GM21390 (cell line): ENCODE measurements at regions not wholly inside any gene's neighbourhood (a gene's known extent, or its start where the extent isn't known, plus 50 kb on each side); places are given as distances from the start of the nearest gene placed in this dataset.

ENCODE experiments used
- ATAC-seq: cut with Tn5 transposase; IDR thresholded peaks from one replicate; pipeline ENCODE4 v1.9.1; 2021; ENCODE audit not compliant: unreplicated experiment

DNA sequence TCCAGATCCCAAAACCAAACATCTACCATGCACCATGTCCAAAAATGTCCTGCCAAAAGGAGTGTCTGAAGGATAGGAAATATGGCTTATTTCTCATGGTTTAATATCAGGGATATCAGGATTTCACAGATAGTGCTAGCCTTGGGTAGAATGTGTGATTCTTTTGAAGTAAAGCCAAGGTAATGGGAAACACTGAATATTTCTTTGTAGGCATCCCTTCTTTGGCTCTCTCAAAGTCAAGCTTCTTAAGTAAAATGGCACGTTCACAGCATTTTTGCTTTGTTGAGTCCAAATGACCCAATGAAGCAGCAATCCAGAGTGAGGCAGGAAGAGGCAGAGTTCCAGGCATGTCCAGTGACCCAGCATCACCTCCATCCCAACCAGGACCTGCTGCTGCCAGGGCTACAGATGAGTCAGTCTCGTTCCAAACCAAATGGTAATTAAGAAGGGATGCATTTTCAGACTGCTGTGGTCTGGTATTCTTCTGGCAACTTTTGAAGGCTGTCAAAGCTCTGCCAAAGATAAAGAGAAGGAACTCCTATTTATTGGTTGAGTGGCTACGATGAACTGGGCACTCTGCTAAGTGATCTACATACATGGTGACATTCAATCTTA is 678.8 kb upstream of the KLF4 start:
- ATAC-seq = no peak

GRCh38 chr9:108167136-108167900 is 677.7 kb upstream of the KLF4 start:
- no peak for ATAC-seq

DNA sequence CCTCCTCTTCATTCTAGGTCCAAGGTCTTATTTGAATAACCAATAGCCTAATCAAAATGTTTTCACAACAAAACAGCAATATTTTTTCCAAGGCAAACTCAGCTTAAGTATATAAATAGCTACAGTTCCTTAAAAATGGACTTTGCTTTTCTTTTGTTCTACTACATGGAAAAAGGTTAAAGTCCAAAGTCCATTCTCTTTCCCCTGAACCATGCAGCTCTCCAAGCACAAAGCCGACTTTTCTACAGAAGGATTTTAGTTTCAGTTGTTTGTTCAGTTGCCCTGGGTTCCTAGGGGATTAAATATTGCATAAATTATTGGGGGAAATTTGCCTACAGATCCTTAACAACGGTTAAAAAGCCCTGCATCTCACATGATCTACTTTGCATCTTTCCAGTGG is 677.0 kb upstream of the KLF4 start:
- no peak for ATAC-seq

DNA sequence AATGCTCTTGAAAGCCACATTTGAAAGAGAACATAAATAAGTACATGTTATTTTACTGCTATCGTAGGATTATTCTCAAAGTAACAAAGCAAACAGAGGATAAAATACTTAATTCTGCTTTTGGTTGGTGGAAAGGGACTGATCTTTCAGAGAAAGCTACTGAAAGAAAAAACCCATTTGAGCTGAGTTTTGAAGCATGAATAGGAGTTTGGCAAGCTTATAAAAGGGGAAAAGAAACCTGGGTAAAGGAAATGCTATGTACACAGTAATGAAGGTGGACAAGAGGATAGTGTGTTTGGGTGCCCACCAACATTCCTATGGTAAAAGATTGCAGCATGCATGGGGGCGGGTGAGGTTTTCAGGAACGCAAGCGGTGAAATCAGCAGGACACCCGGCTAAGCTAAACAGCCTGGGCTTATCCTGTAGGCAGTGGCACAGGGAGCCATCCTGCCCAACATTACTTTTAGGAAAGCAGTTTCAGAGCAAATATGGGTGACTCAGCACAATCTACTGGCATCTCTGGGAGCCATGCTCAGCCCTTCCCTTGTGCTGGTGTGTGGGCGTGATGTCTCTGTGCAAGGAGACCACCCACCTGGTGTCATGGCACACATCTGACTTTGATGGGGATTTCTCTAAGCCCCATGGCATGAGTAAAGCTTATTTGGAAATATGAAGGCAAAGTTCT is 673.9 kb upstream of the KLF4 start:
- no peak for ATAC-seq

DNA sequence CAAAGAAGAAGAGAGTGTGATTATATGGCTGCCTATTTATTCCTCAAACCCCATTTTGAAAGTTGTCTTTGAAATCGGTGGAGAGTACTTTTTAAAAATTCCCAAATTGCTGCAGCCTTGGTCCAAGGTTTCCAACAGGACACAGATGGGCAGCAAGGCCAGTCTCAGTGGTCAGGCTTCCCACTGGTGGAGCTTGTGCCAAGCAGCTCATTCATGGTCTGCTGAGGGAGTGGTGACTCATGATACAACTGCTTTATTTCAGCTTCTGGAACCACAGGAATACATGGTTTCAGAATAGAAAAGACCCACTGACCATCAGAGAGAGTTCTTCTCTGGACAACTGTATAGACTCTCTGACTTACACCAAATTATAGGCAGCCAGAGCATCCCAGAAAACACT is 673.1 kb upstream of the KLF4 start:
- no peak for ATAC-seq

- ATAC-seq = no peak
Observed at GRCh38 chr9:108161503-108161902, 671.9 kb upstream of the KLF4 start.

DNA sequence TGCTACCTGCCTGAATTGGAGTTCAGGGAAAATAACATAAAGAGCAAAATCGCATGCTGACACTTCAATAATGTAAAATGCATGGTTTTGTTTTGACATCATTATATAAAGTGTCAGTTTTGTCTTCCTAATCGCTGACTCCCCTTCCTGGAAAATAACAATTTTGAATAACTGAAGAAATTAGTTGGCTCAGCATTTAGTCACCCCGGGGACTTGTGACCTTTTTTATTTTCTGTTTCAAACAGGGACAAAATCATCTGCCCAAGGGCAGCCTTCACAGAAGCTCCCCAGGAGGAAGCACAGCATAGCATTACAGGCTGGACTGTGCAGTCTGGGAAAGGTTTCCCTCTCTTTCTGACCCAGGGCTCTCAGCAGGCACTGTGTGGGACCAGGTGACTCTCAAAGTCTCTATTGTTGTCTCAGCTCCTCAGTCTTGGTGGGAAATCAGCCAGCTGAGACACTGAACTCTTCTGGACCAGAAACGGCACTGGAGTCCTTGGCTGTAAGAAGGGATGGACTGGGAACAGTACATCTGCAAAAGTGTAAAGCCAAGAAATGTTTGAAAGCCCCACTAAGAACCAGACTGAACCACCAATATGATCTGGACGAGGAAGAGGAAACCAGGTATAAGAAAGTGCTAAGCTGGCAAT is 671.3 kb upstream of the KLF4 start:
- ATAC-seq = no peak

DNA sequence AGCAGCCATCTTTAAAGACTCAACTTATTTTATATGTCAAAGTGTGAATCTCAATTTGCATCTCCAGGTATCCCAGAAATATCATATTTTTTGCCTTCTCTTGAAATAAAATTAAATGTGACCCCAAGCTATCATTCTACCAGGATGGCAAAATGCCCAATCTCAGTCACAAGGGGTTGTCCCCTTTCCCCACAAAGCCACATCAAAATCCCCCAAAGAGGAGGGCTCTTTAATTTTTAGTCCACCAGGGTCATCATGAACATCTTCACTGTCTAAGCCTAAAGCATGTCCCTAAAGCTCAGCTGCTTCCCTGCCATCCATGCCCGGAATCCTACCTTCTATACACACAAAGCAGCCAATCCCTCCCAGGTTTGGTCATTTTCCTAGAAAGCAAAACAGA is 670.5 kb upstream of the KLF4 start:
- ATAC-seq = no peak

DNA sequence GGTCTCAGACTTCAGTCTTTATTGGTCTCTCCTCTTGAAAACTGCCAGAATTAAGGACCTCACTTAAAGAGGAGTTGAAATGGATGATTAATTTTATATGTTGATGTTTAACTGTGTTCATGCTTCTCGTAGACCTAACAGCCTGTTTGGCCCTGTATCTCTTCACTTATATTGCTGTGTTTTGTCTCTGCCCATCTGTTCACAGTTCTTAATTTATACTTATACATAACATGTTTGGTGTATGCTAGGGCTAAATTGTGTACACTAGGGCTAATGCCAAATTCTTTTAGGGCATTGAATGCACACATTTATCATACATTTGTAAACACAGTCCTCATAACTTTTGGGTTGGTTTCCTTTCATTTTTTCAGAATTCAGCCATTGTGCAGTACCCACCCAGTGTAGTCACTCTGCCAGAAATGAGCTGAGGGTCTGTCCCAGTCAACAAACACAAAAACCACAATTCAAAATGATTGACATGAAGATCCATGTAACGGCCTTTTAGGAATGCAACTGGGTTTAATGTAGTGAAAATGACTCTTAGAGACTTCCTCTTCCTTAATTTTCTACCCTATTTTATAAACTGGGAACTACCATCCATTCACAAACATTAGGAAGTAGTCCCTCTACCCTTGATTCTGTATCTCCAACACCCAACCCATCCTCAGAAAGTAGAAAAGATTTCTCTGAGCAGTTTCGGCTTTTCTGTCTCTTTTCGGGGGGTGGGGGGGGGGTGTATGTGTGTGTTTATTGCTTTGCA is 668.8 kb upstream of the KLF4 start:
- no peak for ATAC-seq

GRCh38 chr9:108156270-108156998 is 666.9 kb upstream of the KLF4 start:
- ATAC-seq = no peak

- no peak for ATAC-seq
Observed at GRCh38 chr9:108153416-108153815, 663.8 kb upstream of the KLF4 start.

DNA sequence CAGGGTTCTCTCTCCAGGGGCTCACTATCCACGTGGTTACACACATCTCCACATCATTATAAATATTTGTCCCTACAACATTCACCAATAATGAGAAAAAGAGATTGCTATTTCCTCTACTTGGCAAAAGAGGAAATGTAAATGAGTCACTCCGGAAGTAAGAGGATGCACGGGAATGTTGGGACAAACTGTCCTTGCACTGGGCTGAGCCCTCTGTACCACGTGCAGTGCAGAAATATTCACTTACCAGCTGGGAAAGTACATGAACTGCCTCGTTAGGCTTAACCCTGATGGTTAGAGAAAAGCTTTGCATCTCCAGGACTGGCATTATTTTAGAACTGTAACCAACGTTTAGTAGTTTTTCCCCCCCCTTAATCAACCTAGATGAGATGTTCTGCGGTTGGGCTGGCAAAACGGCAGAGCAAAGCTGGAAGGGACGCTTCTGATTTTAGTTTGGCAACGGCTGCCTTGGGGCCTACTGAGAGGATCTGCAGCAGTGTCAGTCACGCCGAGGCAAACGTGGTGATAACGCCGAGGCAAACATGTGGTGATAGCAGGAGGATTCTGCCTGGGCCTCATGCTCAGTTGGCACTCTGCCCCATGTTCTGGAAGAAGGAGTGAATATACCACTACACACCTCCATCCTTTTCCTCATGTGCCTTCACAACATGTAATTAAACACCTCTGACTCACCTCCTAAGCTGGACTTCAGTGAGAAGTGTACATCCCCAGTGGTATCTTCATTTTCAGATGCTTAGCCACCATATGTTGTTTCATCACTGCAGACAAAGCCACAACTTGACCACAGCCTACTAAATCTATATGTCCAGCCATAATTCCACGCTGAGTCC is 661.4 kb upstream of the KLF4 start:
- ATAC-seq = no peak

DNA sequence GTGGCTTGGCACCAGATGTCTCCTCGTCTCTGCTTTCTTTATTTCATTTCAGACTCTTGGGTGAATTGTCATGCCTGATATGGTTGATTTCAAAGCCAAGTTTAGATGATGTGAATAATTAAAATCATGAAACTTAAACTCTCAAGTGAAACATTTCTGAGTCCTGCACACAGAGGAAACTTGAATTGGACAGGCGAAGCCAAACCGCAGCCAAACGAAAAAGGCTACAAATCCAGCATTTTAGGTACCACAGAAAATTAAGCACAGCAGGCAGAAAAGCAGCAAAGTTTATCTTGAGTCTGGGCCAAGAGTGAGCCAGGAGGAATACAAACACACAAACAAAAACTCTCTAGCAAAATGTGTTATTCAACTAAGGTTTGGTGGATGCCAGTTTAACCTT is 659.8 kb upstream of the KLF4 start:
- ATAC-seq = no peak

- ATAC-seq = no peak
Observed at GRCh38 chr9:108142504-108143201, 653.1 kb upstream of the KLF4 start.

DNA sequence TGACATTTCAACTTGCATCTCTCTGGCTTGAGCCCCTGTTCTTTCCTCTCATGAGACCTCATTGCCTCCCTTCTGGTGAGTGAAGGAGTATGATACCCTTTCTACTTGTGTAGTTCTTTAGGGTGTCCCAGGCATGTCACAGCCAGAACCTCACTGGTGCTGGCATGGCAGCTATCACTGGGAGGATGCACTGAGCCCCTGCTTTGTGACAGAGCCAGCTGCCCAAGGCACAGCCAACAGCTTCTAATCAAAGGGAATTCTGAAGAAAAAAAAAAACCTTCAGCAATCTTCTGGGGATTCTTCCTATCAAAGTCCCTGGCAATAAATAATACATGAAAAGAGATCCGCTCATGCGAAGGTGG is 652.6 kb upstream of the KLF4 start:
- no peak for ATAC-seq

DNA sequence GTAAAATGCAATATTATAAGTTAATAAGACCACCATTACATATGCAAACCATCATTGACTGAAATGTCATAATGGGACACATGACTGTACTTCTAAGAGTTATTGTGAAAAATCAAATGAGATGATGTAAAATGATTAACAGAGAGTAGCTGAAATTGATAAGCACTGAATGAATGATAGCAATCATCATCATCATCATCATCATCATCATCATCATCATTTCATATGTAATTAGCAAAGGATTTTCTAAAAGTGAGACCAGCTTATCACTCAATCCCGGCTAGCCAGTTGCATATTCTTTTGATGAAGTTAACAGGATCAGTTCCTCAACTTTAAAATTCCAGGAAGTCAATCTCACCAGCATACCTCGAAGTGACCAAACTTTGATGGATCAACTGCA is 650.3 kb upstream of the KLF4 start:
- no peak for ATAC-seq

DNA sequence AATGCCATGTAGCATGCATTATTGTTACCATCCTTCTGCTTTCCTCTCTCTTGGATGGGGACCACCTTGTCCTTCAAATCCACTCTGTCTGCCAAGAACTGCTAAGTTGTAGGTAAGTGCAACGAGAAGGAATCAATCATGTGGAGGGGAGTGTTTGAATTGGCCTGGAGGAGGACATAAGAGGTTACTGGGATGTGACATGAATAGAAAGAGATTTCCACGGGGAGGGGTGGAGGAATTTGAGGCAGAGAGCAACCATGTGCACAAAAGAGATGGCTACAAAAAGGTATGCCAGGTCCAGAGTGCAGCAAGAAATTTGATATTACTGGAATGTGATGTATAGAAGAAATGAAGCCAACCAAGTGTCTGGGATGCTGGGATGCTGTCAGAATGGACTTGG is 648.9 kb upstream of the KLF4 start:
- ATAC-seq = no peak

DNA sequence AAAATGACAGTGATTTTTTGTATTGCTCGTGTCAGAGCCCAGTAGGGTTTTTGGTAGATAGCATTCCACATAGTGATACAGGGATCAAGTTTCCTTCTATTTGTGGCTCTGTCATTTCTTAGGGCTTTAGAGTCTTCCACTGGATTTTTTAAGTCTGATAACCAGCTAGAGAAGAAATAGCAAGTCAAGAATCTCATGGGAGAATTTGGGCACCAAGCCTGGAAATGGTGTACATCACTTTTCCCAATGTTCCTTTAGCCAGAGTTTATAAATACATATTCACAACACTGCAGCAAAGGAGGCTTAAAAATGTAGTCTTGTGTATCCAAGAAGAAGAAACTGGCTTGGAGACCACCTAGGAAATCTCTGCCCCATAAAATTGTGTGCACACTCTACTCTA is 647.1 kb upstream of the KLF4 start:
- ATAC-seq = no peak
